HepG2 (cell line): ENCODE measurements at regions not wholly inside any gene's neighbourhood (a gene's known extent, or its start where the extent isn't known, plus 50 kb on each side); places are given as distances from the start of the nearest gene placed in this dataset.

Source experiments
- ATAC-seq: fragments of 200-7000 bp; cut with Tn5 transposase; 3 replicates; pipeline ENCODE4 v1.9.1; 2020; ENCODE audit warnings: mild to moderate bottlenecking, moderate library complexity
- BruUV-seq: library from RNA; stranded (reverse); fragments of 400-500 nt; replicated peaks from 2 replicates; lab custom pipeline; 2021; lab: Mats Ljungman, UMichigan
- CTCF ChIA-PET: fragments of 300-600 bp; formaldehyde crosslinking; extraction: SDS; loops from one replicate; lab custom pipeline; 2021; ENCODE audit warnings: low total read pairs, inconsistent platforms, low intra/inter-chr PET ratio; lab: Yijun Ruan, JAX
- POLR2A ChIA-PET: fragments of 350-600 bp; sonication (Branson Sonifier 250); formaldehyde crosslinking; loops from one replicate; lab custom pipeline; 2020; ENCODE audit warnings: antibody characterized with exemption, inconsistent platforms; lab: Yijun Ruan, JAX
- DNase-seq: peaks from one replicate; pipeline ENCODE4 v3.0.0-alpha.2; 2015; ENCODE audit warnings: low spot score
- FAIRE-seq: peaks from 3 replicates; lab custom pipeline; 2011; peaks lifted over from hg19 to GRCh38; lab: Jason Lieb, UNC
- H2AFZ ChIP-seq: one replicate; pipeline ENCODE4 v1.6.1; 2011; ENCODE audit warnings: low read length, inconsistent platforms
- H3K27ac ChIP-seq: fragments of 300-600 bp; 3 replicates; pipeline ENCODE4 v1.8.0; 2011; ENCODE audit warnings: mixed run types, mild to moderate bottlenecking, mixed read lengths, low read length, inconsistent platforms; ENCODE audit not compliant: insufficient read depth; ENCODE audit errors: extremely low read length
- H3K27me3 ChIP-seq, 2 experiments: fragments of 200-600 bp in 1 of 2; 2 replicates in 1 of 2; 3 replicates in 1 of 2; pipeline versions ENCODE4 v1.6.0 to v1.8.0; 2011; ENCODE audit warnings: low read length in 2 of 2, mild to moderate bottlenecking in 2 of 2, moderate library complexity in 2 of 2, inconsistent platforms in 1 of 2; ENCODE audit not compliant: insufficient read depth in 2 of 2, control insufficient read depth in 1 of 2
- H3K36me3 ChIP-seq, 2 experiments: fragments of 200-600 bp in 1 of 2; replicated peaks in 1 of 2; 2 replicates in 1 of 2; 3 replicates in 1 of 2; pipeline versions ENCODE4 v1.5.1 to v1.8.0; 2011; ENCODE audit warnings: low read length in 2 of 2, inconsistent platforms in 1 of 2; ENCODE audit not compliant: insufficient read depth in 2 of 2, control insufficient read depth in 1 of 2
- H3K4me1 ChIP-seq: 2 replicates; pipeline ENCODE4 v1.5.1; 2012; ENCODE audit warnings: low read length, inconsistent platforms; ENCODE audit not compliant: insufficient read depth
- H3K4me2 ChIP-seq: 2 replicates; pipeline ENCODE4 v1.6.0; 2011; ENCODE audit warnings: low read depth, low read length, inconsistent platforms
- H3K4me3 ChIP-seq, 3 experiments: fragments of 200-600 bp in 1 of 3; sonication (generic), shearing (Covaris generic) in 1 of 3; replicated peaks in 1 of 3; 2 replicates each; pipeline ENCODE4 v1.5.1; 2011 to 2016; ENCODE audit warnings: low read length in 3 of 3, inconsistent platforms in 2 of 3, low read depth in 2 of 3, mild to moderate bottlenecking in 2 of 3, control low read depth in 1 of 3, mixed read lengths in 1 of 3; ENCODE audit not compliant: insufficient read depth in 1 of 3
- H3K79me2 ChIP-seq: one replicate; pipeline ENCODE4 v1.6.1; 2011; ENCODE audit warnings: low read length, inconsistent platforms; ENCODE audit not compliant: insufficient read depth
- H3K9ac ChIP-seq: 2 replicates; pipeline ENCODE4 v1.6.0; 2011; ENCODE audit warnings: mild to moderate bottlenecking, low read depth, low read length, inconsistent platforms; ENCODE audit not compliant: insufficient read depth
- H3K9me3 ChIP-seq: 2 replicates; pipeline ENCODE4 v1.5.1; 2012; ENCODE audit warnings: mild to moderate bottlenecking, low read length
- H4K20me1 ChIP-seq: 2 replicates; pipeline ENCODE4 v1.6.0; 2011; ENCODE audit warnings: inconsistent platforms, mild to moderate bottlenecking, low read length, moderate library complexity; ENCODE audit not compliant: insufficient read depth
- CREB1 ChIP-seq, 2 experiments: fragments of 450-650 bp in 1 of 2; IDR thresholded peaks; 2 replicates each; pipeline ENCODE4 v1.6.1; 2016 to 2017; ENCODE audit warnings: control low read depth in 1 of 2, mild to moderate bottlenecking in 1 of 2, missing compliant biosample characterization in 1 of 2, missing genetic modification characterization in 1 of 2
- CSRNP1 ChIP-seq: sonication (generic); formaldehyde crosslinking; IDR thresholded peaks from 2 replicates; pipeline ENCODE4 v1.8.1; 2023; ENCODE audit warnings: mild to moderate bottlenecking, missing genetic modification reagents
- CTCF ChIP-seq: sonication (generic); formaldehyde crosslinking; IDR thresholded peaks from 2 replicates; pipeline ENCODE4 v1.5.0; 2020; ENCODE audit warnings: mild to moderate bottlenecking, missing genetic modification reagents, moderate library complexity
- HIVEP1 ChIP-seq: sonication (generic); formaldehyde crosslinking; IDR thresholded peaks from 2 replicates; pipeline ENCODE4 v1.4.0; 2020; ENCODE audit warnings: mild to moderate bottlenecking, missing genetic modification reagents
- IKZF1 ChIP-seq: fragments of 450-650 bp; IDR thresholded peaks from 2 replicates; pipeline ENCODE4 v1.7.1; 2016
- MLLT10 ChIP-seq: sonication (generic); formaldehyde crosslinking; IDR thresholded peaks from 2 replicates; pipeline ENCODE4 v1.4.0; 2020; ENCODE audit warnings: missing genetic modification reagents
- RNF219 ChIP-seq: sonication (generic); formaldehyde crosslinking; IDR thresholded peaks from 2 replicates; pipeline ENCODE4 v1.5.0; 2020; ENCODE audit warnings: mild to moderate bottlenecking, missing genetic modification reagents
- TIGD3 ChIP-seq: sonication (generic); formaldehyde crosslinking; IDR thresholded peaks from 2 replicates; pipeline ENCODE4 v1.5.1; 2020; ENCODE audit warnings: mild to moderate bottlenecking, missing genetic modification reagents, borderline replicate concordance
- ZBTB33 ChIP-seq: sonication (generic); formaldehyde crosslinking; IDR thresholded peaks from 2 replicates; pipeline ENCODE4 v1.4.0; 2020; ENCODE audit warnings: missing genetic modification reagents
- ZMYM3 ChIP-seq: sonication (generic); formaldehyde crosslinking; IDR thresholded peaks from 2 replicates; pipeline ENCODE4 v1.5.1; 2020; ENCODE audit warnings: mild to moderate bottlenecking, missing genetic modification reagents
- ZNF207 ChIP-seq: fragments of 450-650 bp; IDR thresholded peaks from 2 replicates; pipeline ENCODE4 v1.6.1; 2016; ENCODE audit warnings: antibody characterized with exemption, borderline replicate concordance
- ZNF589 ChIP-seq: sonication (generic); formaldehyde crosslinking; conservative IDR thresholded peaks from 2 replicates; pipeline ENCODE4 v1.8.0; 2022; ENCODE audit warnings: mild to moderate bottlenecking, moderate library complexity, missing genetic modification reagents
- ZNF704 ChIP-seq: sonication (generic); formaldehyde crosslinking; IDR thresholded peaks from 2 replicates; pipeline ENCODE4 v1.8.1; 2023; ENCODE audit warnings: mild to moderate bottlenecking, inconsistent platforms, moderate library complexity, missing genetic modification reagents, borderline replicate concordance
- ZSCAN31 ChIP-seq: sonication (generic); formaldehyde crosslinking; IDR thresholded peaks from 2 replicates; pipeline ENCODE4 v1.5.0; 2020; ENCODE audit warnings: low read depth, mild to moderate bottlenecking, missing genetic modification reagents
- WGBS: methylation state at CpG from one replicate; pipeline ENCODE4 v1.1.6; 2017; ENCODE audit warnings: low lambda C conversion rate; 5-methylcytosine and 5-hydroxymethylcytosine counted together
- in situ Hi-C: cut with HindIII; loops from 2 replicates; pipeline ENCODE4 v1.10.0; 2017; ENCODE audit warnings: low pct_unique_long_range_greater_than_20kb; ENCODE audit not compliant: extremely low pct_ligation_motif_present
- intact Hi-C: fragments of 100-400 bp; cut with micrococcal nuclease; formaldehyde crosslinking; loops from one replicate; pipeline ENCODE4 v1.10.0; 2022; ENCODE audit not compliant: unreplicated experiment

GRCh38 chr16:86799367-86799766 is 221.0 kb downstream of the FOXL1 start:
- H3K27ac ChIP-seq, result no peak overlapping the region
- H3K27me3 ChIP-seq, result peaks cover 0 to 12% of the 10 kb centered on the region in 2 experiments; a peak in 3 of 5 replicates
- BruUV-seq, result no TSS peak
- ChIA-PET POLR2A (no interaction called here), CTCF (no interaction called here)
- H2AFZ ChIP-seq, result no peak overlapping the region
- no peaks in the 10 kb centered on the region for H3K36me3 ChIP-seq
- H3K9ac ChIP-seq, result no peak overlapping the region
- no peaks in the 10 kb centered on the region for H4K20me1 ChIP-seq
- H3K4me3 ChIP-seq, result no peak overlapping the region
- no peaks in the 10 kb centered on the region for H3K9me3 ChIP-seq
- H3K4me1 ChIP-seq, result no peaks in the 10 kb centered on the region
- intact Hi-C loops (no loop called here), in situ Hi-C loops (no loop called here)
- H3K79me2 ChIP-seq, result no peaks in the 10 kb centered on the region
- 13% methylated on average over 4 of the region's 4 CpGs for WGBS
- no peak overlapping the region for H3K4me2 ChIP-seq
- ATAC-seq (no peak), DNase-seq (no peak), FAIRE-seq (no peak)
- TF ChIP-seq ZMYM3 (CRISPR knock-in tag), result no peak
- TF ChIP-seq ZSCAN31, result no peak
- TF ChIP-seq HIVEP1 (CRISPR knock-in tag), result no peak
- TF ChIP-seq IKZF1, result peak; percentile 74; the same call in 1 of the 2 replicates
- no peak for TF ChIP-seq ZBTB33 (CRISPR knock-in tag)
- no peak for TF ChIP-seq MLLT10 (CRISPR knock-in tag)
- peak; percentile 95 for TF ChIP-seq CREB1 (IDR thresholded peaks at IDR 0.05)
- no peak for TF ChIP-seq CREB1 (CRISPR knock-in tag; IDR thresholded peaks at IDR 0.05)
- TF ChIP-seq CSRNP1, result no peak
- TF ChIP-seq ZNF589, result no peak
- TF ChIP-seq RNF219, result no peak
- 0 out of 2 replicates have a peak, but pooled peaks have one; percentile 67 for TF ChIP-seq ZNF207
- no peak for TF ChIP-seq ZNF704
- no peak for TF ChIP-seq TIGD3 (CRISPR knock-in tag)
- no peak for TF ChIP-seq CTCF (CRISPR knock-in tag)
